Amygdala (tissue), 56 donors: ENCODE measurements at regions not wholly inside any gene's neighbourhood (a gene's known extent, or its start where the extent isn't known, plus 50 kb on each side); places are given as distances from the start of the nearest gene placed in this dataset.

Experiments
- DNase-seq, 56 donors: peaks; one replicate each; lab custom pipeline; 2025; lab: John Stamatoyannopoulos, UW

GRCh38 chr2:215777465-215778044, 235.8 kb downstream of the MREG start:
- no peak for DNase-seq

DNA sequence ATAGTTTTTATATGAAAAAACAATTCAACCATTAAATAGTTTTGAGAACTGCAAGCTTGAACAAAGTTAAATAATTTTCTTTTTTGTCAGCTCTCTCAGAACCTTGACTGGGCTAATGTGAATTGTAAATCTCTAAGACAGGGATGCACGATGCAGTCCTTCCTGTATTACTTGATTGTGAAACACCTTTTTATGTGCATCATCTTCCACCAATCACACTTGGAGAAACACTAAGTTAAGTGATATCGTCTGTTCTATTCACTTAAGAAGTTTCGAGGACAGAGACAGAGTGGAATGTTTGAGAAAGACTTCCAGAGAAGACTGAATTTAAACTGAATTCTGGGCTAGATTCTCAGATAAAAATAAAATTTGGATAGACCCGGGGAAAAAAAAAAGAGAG, 238.2 kb downstream of the MREG start:
- no peak for DNase-seq

DNA sequence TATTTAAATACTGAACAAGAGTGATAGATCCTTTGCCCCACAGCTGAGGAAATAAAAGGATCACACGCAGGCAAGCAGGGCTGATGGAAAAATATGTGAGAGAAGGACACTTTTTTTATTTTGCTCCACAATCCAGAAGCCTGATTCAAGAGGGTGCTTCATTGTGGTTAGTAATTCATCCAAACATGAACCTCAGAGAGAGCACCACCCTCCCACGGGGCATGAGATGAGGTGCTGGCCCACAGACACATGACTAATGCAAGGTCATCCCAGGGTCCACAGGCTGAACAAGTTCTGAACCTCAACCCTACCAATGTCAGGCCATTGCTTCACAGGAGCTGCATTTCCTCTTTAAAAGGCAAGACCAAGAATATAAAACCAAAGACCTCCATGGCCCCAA, 239.6 kb downstream of the MREG start:
- DNase-seq, result no peak

DNA sequence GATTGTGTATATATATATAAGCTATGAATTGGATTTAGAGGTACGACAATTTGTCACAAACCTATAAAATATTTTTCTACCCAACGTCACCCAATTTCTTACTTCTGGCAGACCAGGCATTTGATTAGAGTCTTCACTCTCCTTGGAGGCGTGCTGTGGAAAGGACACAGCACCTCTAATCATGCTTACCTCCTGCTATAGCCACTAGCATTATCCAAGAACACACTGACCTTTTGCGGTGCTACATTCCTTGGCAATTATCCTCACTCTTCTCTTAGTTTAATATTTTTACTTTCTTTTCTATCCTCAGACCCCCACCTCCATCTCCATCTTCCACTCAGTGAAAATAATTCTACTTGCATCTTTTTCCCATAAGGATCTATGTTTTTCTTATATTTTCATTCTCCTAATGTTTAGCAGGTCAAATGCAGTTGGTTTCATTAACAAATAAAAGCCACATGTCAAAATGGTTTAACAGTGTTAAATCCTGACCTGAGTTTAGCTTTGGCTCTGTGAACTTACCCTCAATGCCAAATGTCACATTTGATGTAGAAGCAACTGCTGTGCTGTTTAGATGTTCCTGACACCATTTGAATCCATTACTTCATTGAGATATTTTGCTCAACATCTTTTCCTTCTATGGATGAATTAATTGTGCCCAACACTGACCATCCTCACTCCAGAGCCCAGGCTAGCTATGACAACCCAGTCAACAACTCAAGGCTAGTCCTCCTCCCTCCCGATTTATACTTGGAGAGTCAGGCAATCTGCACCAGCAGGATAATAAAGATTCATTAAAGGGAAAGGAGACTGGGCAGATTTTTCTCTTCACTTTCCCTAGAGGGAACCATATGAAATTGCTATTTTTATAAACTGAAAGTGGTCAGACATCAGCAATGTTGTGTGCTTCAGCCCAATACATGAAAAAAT, 240.5 kb downstream of the MREG start:
- no peak for DNase-seq

- no peak for DNase-seq
These were observed 241.3 kb downstream of the MREG start for GRCh38 chr2:215772003-215772402.

GRCh38 chr2:215771241-215771640, 242.1 kb downstream of the MREG start:
- no peak for DNase-seq

GRCh38 chr2:215770668-215771067, 242.7 kb downstream of the MREG start:
- no peak for DNase-seq

GRCh38 chr2:215769246-215769645, 244.1 kb downstream of the MREG start:
- DNase-seq, result no peak

- no peak for DNase-seq
These were observed 245.7 kb downstream of the MREG start for GRCh38 chr2:215767625-215768024.

DNA sequence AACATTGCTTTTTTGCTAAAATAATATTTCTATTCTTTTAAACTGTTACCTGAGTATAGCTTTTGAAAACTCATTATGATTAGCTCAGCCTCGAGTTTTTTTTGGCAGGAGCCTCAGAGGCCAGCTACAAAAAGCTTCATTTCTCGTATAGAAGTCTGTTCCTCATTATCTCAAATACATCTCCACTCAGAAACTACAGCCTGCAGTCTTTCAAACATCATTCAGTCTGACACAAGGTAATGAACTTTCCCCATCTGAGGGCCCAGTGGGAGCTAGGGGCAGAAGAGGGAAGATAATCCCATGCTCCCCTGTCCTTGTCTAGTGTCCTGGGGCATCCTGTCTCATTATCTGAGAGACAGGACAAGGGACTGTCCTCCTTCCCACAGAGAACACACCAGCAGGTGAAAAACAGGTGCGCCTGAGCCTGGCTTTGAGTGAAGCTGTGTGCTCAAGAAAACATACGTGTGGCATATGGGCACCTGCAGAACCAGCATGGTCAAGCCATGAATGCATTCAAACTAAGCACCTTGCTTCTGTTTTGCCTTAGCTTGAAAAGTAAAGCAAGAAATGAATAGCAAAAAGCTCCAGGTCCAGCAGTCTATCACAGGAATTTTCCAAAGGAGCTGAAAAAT, 247.5 kb downstream of the MREG start:
- no peak for DNase-seq

DNA sequence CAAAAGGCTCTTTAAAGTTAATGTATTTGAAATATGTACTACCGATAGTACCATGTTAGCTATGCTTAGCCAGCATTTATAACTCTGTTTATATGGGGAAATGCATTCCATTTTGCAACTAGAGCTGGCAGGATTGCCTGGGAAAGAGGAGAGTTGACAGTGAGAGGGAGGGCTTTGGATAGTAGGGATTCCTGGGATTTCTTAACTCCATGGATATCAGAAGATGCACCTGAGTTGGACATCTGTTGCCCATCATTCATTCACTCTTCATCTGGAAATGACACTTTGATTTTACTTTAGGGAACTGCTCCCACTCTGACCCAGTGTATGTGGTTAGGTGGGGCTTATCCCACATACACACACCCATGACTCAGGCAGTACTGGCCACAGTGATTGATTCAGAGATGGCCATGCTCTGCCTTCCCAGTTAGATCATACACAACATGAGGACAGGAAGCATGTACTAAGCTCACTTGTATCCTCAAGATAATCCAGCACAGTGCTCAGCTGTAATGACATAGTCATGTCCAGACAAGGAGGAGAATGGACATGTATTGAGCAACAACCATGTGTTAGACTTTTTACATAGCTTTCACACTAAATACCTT, 248.8 kb downstream of the MREG start:
- DNase-seq, result no peak

DNA sequence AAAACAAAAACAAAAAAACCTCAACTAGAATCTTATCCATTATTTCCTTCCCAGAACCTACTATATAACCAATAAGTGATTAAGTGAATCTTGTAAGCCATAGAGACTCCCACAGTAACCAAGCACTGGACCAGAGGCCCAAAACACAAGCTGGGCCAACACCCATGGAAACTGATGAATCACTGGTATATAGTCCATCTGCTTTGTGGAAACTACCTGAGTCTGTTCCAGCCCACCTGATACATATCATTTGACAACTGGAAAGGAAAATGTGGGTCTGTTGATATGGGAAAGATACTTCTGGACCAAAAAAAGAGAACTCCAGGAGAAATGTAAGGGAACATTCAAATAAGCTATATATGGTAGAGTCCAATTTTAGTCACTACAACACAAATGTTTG, 252.8 kb downstream of the MREG start:
- DNase-seq, result no peak

GRCh38 chr2:215760091-215760490, 253.3 kb downstream of the MREG start:
- DNase-seq, result no peak

GRCh38 chr2:215758691-215759090, 254.7 kb downstream of the MREG start:
- no peak for DNase-seq

- DNase-seq, result no peak
These were observed 257.0 kb downstream of the MREG start for GRCh38 chr2:215756346-215756730.

DNA sequence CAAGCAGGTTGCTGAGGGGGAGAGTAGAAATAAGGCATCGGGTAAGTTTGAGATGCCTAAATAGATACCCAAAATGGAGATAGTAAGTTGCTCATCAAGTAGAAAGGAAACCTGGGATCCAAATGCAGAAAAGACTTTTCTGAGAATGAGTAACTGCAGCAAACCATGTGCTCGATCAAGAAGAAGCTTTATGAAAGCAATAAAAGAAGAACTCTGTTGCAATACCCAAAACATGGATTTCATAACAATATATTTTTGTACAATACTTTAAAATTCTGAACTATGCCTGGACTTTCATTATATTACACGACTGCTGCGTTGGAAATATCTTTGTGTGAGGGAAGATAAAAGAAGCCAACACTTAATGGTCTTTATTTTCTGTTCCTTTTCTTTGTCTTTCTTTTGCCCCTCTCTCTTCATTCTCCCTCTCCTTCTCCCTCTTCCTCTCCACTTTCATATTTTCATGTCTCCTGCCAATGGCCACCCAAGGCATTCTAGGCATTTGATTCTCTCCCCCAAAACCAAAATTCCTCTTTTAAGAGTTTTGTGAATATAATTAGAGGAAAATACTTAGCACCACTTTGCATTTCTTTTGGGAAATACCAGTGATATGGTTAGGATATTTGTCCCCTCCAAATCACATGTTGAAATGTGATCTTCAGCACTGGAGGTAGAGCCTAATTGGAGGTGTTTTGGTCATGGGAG, 257.6 kb downstream of the MREG start:
- no peak for DNase-seq

GRCh38 chr2:215754546-215754945, 258.8 kb downstream of the MREG start:
- DNase-seq, result no peak

GRCh38 chr2:215753808-215754207, 259.5 kb downstream of the MREG start:
- no peak for DNase-seq

- DNase-seq, result no peak
These were observed 260.4 kb downstream of the MREG start for GRCh38 chr2:215752991-215753390.

DNA sequence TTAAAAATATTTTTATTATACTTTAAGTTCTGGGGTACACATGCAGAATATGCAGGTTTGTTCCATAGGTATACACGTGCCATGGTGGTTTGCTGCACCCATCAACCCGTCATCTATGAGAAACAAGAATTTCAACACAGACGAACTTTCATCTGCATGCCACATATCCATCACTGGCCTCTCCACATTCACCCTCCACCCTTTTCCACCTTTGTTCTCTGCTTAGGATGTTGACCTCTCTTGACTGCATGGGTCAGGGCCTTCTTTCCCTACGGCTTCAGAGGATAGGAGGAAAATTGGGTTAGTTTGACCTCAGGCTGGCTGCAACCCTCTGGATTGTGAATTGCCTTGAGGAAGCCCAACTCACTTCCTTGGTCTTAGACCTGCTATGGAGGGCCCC, 260.9 kb downstream of the MREG start:
- no peak for DNase-seq

DNA sequence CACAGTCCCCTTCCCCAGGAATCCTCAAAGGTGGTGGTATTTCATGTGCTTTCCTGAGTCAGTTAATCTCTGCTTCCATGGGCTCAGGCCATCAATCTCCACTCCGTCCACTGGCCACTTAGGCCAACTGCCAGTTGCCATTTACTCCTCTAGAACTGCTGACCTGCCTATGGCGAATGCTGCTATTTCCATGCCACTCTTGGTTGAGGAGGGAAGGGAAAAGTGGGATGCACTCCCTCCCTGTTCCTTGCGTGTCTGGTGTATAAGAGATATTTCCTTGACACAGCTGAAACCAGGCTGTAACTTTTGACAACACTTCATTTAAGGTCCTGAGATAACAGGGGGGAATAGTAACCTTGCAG, 261.5 kb downstream of the MREG start:
- no peak for DNase-seq
